Pons (tissue), 1 donor: ENCODE measurements at regions not wholly inside any gene's neighbourhood (a gene's known extent, or its start where the extent isn't known, plus 50 kb on each side); places are given as distances from the start of the nearest gene placed in this dataset.
A peak's percentile ranks its signal among the peaks of the same experiment; 100 is the strongest.

Experiments used
- DNase-seq: peaks from one replicate; pipeline ENCODE4 v3.0.0-alpha.2; 2016; ENCODE audit warnings: low spot score

DNA sequence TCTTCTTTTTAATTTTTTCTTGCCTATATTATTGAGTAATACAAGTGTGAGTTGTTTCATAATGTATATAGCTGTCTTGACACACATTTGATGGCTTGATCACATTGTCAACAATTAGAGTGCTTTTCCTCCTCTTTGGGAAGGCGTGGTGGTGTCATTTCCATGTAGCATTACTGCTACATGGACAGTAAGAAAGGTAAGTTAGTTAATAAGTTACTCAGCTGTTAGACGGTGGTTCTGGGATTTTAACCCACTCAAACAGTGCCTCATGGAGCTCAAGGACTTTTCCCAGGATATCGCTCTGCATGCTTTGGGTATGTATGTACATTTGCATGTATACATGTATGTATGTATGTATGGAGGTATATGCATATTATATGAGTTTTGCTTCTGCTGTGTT lies 94.6 kb downstream of the HAPSTR1 start:
- DNase-seq = no peak

DNA sequence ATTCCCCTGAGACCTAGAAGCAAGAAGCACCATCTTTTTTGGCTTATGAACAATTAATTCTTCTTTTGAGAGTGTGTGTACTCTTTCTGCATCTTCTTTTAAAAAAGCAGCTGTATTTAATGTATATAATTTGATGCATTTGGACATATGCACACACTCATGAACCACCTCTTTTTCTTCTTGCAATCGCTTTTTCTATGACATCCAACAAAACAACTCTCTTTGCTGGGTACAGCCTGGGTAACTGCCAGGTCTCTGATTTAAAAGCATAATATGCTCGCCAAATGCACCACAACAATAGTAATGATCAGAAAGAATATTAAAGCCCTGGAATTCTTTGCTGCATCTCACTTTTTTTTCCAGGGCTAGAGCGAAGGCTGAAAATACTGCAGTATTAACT lies 97.3 kb downstream of the HAPSTR1 start:
- DNase-seq = no peak

DNA sequence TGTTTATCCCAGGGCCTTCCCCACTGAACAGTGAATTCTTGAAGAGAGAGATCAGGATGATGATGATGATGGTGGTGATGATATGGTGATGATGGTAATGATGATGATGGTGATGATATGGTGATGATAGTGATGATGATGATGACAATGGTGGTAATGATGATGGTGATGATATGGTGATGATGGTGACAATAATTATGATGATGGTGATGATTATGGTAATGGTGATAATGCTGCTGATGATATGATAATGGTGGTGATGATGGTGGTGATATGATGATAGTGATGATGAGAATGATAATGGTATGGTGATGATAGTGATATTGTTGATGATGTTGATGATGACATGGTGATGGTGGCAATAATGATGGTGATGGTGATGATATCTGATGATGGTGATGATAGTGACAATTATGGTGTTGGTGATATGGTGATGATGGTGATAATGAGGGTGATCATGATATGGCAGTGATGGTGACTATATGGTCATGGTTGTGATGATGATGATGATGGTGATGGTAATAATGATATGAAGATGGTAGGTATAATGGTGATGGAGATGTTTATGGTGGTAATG lies 99.9 kb downstream of the HAPSTR1 start:
- DNase-seq = no peak

DNA sequence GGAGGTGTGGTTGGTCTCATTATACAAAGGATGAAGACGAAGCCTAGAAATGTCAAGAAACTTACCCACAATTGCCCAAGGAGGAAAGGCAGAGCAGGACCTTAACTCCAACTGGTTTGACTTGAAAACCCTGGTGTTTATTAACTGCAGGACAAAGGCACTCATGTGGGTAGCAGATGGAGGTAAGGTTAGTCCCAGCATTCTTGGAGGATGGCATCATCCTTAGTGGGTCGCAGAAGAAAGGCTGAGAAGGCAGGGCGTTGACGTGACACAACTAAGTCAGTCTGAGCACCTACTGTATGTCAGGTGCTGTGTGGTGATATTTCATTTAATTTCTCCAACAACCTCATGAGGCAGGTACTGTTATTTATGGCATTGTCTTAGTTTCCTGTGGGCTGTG lies 101.3 kb downstream of the HAPSTR1 start:
- no peak for DNase-seq

DNA sequence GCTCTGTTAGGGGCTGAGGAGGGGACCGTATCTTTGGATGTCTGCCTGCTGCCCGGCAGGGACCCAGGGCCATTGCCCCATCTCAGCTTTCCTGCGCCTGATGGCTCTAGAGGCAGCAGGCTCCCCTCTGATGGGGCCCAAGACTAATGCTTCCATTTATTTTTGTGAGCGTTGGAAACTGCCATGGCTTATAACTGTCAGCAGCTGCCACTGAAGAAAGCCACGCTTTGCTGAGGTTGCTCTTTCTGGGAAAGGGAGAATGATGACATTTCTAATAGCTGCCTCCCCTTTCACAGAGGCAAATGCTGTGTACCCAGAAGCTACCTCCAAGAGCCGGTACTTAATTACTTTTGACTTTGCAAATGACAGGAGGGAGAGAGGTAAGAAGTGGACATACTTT lies 103.8 kb downstream of the HAPSTR1 start:
- no peak for DNase-seq

DNA sequence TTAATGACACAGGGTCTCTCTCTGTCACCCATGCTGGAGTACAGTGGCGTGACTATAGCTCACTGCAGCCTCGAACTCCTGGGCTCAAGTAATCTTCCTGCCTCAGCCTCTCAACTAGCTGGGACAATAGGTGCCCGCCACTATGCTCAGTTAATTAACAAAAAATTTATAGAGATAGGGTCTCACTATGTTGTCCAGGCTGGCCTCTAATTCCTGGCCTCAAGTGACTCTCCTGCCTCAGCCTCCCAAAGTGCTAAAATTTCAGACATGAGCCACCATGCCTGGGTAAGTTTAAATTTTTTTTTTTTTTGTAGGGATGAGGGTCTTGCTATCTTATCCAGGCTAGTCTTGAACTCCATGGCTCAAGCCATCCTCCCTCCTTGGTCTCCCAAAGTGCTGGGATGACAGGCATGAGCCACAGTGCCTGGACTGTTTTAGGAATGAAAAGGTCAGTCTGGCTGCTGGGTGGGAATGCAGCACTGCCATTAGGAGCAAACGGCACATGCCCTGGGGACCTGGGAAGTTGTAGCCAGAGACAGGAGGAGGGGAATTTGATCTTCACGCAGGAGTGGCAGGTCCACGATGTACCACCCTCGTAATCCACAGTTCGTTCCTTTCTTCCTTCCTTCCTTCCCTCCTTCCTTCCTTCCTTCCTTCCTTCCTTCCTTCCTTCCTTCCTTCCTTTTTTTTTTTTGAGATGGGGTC lies 106.7 kb downstream of the HAPSTR1 start:
- DNase-seq = no peak

DNA sequence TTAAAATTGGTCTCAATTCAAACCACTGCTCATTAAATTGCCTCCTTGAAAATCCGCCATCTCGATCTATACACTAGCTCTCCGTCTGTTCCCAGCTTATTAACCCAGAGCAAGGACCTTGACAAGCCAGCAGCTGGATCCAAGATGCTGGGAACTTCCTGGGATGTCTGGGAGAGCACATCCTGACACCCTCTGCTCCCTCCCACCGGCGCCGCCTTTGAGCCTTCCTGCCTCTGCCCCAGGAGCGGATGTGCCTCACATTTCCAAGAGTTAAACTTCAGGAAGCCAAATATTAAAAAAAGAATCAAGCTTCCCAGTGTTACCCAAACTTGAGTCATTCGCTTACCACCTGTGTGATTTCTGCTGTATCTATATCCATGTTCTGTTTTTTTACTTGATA lies 107.9 kb downstream of the HAPSTR1 start:
- no peak for DNase-seq

DNA sequence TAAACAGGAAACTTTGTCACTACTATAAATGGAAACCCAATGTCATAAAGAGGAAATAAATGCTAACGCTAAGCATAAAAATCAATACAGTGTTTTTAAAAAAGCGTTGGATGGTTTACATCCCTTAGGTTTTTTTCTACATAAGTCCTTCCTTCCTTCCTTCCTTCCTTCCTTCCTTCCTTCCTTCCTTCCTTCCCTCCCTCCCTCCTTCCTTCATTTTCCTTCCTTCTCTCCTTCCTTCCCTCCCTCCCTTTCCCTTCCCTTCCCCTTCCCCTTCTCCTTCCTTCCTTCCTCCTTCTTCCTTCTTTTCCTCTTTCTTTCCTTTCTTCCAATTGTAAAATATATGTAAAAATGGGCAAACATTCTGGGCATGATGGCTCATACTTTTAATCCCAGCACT lies 108.3 kb downstream of the HAPSTR1 start:
- DNase-seq = no peak

DNA sequence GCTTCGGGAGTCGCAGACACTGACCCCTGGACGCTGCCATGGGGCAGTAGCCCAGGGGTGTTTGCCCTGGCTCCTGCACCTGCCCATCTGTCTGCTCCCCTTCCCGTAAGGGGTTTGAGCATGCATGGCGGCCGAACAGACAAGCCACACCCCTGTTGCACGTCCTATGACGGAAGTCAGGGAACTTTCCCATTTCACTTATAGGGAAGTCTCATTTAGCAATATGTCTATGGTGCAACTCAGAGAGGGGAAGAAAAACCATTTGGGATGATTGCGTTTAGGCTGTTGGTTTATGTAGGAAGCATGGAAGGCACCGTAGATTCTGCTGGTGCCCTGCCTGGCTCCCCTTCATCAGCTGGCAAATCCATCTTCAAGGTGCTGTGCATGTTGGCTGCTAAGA lies 112.5 kb downstream of the HAPSTR1 start:
- no peak for DNase-seq

DNA sequence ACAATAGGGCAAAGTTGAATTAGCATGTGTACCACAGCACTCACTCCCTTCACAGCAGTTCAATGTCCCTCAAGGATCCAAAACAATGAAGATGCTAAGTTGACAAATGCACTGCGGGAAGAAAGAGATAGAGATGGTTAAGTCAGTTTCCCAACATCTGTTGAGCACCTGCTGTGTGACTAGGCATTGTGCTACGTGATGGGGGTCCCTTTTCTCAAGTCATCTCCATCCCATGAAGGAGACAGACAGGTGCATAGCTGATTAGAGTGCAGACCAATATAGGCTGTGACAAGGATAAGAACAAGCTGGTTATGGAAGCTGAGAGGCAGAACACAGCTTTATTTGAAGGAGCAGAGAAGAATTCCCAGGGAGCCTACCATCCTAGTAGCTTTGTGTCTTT lies 114.2 kb downstream of the HAPSTR1 start:
- no peak for DNase-seq

DNA sequence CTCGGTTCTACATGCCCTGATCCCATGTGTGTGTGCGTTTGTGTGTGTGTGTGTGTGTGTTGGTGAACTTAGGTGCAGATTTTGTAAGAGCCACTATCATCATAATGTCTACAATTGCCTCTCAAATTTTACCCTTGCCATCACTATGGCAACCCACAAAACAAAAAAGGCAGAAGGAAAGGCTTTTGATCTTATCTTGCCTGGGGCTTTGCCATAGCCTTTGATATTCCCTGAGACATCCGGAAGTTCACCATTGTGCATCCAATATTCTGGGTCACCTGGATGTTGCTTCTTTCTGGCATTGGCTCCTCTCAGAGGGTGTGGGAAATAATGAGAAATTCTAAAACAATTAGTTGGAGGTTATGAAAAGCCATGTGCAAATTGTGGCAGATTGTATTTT lies 114.7 kb downstream of the HAPSTR1 start:
- DNase-seq = no peak

DNA sequence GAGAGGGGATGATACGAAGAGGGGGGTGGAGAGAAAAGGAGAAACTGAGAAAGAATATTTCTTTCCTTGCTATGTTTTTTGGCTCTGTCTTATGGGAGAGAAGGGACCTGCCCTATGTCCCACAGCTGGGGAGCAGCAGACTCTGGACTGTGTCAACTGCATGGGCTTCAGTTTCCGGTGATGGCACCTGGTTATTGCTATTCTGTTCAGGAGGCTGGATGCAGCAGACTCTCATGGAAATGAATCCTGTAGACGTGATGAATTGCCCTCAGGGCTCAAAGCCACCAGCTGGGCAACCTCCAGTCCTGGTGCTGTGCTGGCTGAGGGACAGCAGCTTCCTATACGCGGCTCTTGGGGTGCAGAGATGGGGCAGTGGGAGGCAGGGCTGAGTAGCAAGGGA lies 121.2 kb downstream of the HAPSTR1 start:
- DNase-seq = no peak

DNA sequence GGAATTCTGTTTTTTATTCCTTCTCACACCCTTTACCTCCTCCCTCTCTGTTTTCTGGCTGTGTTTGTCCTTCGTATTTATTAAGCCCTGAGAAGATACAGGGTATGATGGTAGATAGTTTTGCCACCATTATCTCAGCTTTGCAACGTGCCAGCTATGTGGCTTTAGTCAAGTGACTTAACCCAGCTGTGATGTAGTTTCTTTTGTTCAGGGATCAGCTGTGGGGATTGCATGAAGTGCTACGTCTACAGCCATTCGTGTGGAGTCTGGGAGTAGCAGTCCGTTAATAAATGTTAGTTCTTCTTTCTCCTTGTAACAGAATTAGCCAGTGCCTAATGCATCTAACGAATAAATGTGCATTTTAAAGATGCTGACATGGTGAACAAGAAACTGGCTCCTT lies 128.4 kb downstream of the HAPSTR1 start:
- peak; percentile 18 for DNase-seq

DNA sequence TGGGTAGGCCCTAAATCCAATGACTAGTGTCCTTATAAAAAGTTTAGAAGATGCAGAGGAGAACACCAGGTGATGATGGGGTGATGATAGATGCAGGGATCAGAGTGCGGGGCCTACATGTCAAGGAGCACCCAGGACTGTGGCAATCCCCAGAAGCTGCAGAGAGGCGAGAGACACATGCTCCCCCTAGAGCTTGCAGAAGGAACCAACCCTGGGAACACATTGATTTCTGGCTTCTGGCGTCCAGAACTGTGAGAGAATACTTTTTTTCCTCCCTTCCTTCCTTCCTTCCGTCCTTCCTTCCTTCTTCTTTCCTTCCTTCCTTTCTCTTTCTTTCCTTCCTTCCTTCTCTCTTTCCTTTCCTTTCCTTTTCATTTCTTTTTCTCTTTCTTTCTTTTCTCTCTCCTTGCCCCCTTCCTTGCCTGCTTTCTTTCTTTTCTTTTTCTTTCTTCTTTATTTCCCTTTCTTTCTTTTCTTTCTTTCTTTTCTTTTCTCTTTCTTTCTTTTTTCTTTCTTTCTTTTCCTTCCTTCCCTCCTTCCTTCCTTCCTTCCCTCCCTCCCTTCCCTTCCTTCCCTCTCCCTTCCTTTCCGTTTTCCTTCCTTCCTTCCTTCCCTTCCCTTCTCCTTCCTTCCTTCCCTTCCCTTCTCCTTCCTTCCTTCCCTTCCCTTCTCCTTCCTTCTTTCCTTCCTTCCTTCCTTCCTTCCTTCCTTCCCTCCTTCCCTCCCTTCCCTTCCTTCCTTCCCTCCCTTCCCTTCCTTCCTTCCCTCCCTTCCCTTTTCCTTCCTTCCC lies 134.3 kb downstream of the HAPSTR1 start:
- DNase-seq = peak; percentile 79

DNA sequence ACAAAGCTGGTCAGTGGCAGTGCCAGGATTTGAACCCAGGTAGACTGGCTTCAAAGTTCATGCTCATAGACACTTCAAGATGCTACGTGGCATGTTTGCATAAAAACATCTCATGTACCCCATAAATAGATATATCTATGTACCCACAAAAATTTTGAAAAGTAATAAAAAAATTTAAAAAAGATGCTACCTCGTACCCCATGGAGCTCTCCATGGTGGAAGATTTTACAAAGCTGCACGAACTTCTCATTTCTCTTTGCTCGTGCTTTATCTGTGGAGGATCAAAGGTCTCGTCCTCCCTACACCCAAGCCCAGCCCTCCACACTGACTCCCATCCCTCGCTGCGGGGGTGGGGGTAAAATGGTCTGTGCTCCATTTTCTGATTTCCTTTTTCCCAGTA lies 135.5 kb downstream of the HAPSTR1 start:
- DNase-seq = no peak

DNA sequence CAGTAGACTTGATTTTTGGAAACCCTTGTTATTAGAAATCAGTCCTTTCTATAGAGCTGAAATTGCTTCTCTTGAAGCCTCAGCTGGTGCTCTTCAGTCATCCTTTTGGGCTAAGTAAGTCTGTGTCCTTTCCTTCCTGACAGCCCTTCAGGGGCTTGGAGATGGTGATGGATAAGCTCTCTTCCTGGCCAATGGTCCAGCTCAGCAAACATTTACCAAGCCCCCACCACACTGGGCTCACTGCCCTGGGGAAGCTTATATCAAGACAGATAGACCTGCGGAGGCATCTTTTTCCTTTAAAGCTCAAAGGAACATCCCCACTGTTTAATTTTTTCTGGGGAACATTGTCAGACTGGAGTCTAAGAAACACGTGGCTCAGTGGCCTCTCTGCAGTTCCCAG lies 139.6 kb downstream of the HAPSTR1 start:
- no peak for DNase-seq

DNA sequence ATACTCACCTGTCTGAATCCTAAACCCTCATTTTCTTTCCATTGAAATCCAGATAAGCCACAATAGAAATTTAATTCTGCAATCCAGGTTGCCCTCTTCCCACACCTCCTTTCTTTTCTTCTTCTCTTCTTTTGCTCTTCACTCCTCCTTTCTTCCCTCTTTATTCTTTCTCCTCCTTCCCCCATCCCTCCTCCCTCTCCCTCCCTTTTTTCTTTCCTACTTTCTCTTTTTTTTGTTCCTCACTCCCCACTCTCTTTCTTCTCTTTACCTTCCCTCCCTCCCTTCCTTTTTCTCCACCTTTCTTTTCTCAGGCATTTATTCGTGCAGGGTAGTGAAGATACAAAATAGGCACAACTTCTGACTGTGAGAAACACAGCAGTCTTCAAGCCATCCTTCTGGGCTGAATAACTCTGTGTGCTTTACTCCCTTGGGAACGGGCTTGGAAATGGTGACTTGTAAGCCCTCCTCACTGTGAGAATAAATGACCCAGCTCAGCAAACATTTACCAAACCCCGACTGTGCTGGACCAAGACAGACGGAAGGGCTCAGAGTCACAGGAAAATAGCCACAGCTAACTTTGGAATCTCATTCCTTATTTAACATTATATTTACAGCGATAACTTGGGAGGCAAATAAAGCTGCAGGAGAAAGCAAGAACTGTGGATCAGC lies 140.8 kb downstream of the HAPSTR1 start:
- no peak for DNase-seq

DNA sequence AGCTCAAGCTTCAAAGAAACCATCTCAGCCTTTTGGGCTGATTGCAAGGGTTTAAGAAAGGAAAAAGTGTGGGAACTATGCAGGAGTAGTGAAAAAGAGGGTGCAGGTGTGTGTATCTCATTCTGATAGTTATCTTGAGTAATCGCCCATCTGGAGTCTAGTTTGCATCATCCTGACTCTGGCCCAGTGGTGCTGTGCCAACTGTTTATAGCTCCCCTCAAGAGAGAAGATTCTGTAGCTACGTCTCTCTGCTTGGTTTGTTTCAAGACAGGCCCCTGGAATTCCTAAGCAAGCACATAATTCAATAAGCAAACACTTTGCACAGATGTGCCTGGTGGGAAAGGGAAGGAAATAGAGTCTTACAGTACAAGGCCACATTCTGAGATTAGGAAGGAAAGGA lies 144.4 kb downstream of the HAPSTR1 start:
- DNase-seq = no peak

DNA sequence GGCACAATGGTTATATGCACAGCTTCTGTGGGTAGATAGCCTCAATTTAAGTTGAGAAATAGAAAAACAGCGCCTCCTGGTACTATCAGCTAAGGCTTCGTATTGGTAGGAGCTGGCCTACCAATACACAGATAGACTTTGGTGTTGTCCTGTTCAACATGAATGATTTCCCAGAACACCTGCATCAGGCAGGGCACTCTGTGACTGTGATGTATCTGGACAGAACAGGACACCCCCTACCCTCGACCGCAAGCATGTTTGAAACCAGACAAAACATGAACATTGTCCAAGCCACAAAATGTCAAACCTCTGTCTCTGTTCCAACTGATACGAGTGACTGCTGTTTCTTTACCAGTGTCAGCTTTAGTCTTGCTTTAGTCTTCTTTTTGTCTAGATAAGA lies 144.9 kb downstream of the HAPSTR1 start:
- DNase-seq = no peak

DNA sequence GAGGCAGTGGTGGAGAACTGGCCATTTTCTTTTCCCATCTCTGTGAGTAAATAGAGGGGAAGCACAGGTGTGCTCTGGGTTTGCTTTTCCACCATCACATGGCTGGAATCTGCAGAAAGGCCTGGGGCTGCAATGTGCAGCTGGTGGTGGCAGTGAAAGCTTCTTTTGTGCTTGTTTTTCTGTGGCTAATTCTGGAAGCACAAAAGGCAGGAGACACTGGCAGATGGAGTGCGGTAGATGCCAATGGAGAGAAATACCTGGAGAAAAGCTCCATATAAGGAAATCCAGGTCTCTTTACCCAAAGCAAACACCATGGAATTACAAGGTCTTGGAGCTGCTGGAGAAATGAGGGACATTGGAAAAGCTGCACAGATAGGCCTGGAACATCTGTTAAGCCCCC lies 146.9 kb downstream of the HAPSTR1 start:
- DNase-seq = peak; percentile 30

DNA sequence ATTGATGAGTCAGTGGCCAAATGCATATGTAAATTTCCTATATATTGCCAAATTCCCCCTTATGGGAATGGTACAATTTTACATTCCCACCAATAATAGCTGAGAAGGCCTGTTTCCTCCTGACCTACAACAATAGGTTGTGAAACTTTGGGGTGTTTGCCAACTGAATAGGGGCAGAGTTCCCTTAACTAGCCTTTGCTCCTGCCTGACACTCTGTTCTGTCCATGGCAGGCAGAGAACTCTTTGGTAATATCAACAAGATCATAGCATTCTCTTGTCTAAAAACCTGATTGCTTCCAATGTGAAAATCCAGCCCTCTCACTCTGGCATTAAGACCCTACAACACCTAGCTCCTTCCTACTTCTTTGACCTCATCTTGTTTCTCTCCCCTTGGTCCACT lies 149.7 kb downstream of the HAPSTR1 start:
- no peak for DNase-seq

DNA sequence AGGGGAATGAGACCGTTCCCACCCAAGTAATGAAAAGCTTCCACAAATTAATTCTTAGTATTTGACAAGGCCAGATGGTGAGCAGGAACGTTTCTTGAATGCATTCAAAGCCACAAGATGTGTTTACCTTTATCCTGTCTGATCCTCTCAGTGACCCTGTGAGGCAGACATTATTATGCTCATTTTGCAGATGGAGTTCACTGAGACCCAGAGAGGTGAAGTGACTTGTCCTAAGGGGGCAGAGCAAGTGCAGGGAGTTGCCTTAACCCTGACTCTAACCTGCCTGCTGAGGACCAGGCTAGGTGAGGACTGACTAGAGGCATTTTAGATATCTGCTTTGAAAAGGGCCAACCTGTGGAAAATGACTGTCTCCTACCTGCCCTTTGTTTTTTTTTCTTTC lies 156.7 kb downstream of the HAPSTR1 start:
- no peak for DNase-seq

DNA sequence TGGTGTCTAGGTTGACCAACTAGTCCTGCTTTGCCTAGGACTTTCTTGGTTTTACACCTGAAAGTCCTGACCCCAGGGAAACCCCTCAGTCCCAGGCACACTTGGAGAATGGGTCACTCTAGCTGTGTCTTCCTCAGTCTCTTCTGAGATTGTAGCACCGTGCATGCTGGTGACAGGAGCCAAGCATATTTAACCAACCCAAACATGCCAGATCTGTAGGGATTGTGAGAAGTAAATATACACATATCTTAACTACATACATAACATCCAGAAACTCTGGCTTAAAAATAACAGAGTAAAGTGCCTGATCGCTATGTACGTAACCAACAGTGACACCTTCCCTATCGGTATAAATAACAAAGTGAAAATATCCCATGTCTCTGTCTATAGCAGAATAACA lies 158.1 kb downstream of the HAPSTR1 start:
- no peak for DNase-seq
